NCI-H2081 treated with DMSO at 0.1 percent for 48 hours (cell line): ENCODE measurements at regions not wholly inside any gene's neighbourhood (a gene's known extent, or its start where the extent isn't known, plus 50 kb on each side); places are given as distances from the start of the nearest gene placed in this dataset.
"Not testable (repeated sequence)": the region's sequence is repeated elsewhere in the genome, so short reads cannot be mapped to it uniquely, and the experiment has no call there.

ENCODE experiments used
- DNase-seq: peaks from one replicate; lab custom pipeline; 2025; lab: John Stamatoyannopoulos, UW

DNA sequence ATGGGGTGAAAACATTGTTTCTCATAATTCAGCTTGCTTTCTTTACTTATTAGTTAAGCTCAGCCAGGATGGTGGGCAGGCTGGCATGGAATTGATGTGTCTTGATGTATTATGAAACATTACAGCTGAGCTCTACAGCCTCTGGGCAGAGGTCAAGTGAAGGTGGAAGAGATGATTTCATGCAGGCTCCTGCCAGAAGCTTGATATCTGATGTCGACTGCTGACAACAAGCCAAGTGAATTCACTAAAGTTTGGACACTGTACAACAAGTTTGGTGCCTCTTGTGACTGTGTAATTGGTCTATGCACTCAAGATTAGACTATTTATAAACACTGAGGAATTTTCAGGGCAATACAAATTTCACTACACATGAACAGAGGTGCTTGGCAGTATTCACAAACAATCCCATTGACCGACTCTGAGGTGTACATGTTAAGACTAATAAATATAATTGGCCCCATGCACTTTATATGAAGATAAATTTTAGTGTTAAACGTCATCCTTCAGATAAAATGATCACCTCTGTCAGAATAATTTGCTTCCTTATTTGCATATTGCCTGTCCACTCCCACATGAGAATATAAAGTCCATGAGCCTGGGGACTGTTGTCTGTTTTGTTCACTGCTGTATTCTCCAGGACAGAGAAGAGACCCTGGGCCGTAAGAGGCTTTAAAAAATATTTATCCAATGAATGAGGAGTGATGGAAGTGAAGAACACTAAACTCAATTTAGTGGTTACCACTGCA is 612.2 kb downstream of the IQCM start:
- no peak for DNase-seq

DNA sequence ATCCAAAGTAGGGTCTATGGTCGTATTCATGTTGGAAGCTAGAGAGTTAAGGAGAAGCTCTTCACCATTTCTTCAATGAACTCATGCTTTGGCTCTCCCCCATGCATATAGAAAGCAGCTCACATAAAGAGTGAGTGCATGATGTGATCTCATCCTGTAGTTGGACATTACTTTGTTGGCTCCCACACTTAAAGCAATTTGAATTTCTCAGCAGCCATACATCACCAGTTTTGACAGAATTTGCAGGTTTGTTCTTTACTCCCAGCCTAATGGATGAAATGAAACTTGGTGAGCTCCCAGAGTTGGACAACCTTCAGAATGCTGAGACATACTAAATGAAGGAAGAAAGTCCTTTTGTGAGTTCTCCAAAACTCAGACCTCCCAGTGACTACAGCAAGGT is 613.5 kb downstream of the IQCM start:
- no peak for DNase-seq

DNA sequence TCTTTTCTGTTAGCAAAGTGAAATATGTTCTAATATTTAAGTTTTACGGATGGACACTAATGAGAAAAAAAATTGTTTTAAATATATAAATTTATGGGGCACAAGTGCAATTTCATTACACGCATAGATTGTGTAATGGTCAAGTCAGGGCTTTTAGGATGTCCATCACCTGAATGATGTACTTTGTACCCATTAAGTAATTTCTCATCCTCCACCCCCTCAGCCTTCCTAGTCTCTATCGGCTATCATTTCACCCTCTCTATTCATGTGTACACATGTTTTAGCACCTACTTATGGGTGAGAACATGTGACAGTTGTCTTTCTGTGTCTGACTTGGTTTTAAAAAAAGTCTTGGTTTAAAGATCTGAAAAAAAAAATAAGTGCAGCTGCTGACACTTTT is 616.0 kb downstream of the IQCM start:
- DNase-seq: no peak

DNA sequence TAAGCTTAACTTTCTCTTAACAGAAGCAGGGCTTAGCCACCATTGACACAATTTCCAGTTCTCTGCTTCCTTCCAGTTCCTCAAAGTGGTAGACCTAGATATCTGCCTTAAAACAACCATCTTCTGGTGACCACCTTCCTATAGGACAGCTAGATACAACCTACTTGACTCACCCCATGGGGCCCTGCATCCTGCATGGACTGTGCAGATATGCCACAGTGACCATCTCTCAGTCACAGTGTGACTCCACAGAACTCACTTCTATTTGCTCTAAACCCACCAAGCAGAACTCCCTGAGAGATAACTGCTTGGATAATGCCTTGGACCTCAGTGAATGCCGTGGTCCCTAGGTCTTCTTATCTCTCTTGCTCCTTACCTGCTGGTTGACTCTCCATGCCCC is 621.6 kb downstream of the IQCM start:
- no peak for DNase-seq

DNA sequence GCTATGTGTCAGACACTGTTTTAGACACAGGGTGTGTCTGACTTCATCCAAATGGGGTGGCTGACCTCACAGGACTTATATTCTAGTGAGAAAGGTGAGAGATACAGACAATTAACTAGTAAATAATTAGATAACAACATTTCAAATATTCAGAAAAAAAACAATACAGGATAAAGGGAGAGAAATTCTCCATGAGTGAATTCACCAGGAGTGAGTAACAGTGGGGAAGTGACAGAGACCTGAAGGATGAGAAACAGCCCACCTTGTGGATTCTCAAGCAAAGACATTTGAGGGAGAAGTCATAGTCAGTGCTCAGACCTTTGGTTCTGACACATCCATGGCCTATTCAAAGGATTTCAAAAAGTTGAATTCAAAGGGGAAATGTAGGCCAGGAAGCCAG is 627.9 kb downstream of the IQCM start:
- no peak for DNase-seq

DNA sequence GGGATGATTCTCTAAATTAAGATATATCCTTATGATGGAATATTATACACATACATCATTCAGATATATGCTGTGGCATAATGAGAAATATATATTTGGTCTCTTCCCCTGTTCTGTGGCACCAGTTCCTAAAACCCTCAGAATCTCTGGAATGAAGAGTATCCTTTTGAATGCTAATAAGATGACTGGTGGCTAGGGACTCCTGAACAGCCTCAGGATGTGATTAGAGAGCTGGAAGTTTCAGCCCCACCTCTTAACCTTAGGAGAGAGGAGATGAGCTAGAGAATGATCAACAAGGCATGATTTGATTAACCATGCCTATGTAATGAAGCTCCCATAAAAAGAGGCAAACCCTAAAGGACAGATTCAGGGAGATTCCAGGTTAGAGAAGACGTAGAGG is 632.0 kb downstream of the IQCM start:
- no peak for DNase-seq

DNA sequence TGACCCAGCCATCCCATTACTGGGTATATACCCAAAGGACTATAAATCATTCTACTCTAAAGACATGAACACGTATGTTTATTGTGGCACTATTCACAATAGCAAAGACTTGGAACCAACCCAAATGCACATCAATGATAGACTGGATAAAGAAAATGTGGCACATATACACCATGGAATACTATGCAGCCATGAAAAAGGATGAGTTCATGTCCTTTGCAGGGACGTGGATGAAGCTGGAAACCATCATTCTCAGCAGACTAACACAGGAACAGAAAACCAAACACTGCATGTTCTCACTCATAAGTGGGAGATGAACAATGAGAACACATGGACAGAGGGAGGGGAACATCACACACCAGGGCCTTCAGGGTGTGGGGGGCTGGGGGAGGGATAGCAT is 634.2 kb downstream of the IQCM start:
- DNase-seq: not testable (repeated sequence)

DNA sequence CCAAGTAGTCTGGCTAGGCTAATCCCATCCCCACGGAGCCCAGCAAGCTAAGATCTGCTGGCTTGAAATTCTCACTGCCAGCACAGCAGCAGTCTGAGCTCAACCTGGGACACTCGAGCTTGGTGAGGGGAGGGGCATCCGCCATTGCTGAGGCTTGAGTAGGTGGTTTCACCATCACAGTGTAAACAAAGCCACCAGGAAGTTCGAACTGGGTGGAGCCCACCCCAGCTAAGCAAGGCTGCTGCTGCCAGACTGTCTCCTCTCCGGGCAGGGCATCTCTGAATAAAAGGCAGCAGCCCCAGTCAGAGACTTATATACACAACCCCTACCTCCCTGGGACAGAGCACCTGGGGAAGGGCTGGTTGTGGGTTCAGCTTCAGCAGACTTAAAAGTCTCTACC is 639.6 kb downstream of the IQCM start:
- DNase-seq: no peak

DNA sequence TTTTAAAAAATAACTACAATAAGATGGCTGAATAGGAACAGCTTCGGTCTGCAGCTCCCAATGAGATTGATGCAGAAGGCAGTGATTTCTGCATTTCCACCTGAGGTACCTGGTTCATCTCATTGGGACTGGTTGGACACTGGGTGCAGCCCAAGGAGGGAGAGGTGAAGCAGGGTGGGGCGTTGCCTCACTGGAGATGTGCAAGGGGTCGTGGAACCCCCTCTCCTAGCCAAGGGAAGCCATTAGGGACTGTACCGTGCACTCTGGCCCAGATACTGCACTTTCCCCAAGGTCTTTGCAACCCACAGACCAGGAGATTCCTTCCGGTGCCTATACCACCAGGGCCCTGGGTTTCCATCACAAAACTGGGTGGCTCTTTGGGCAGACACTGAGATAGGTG is 640.1 kb downstream of the IQCM start:
- DNase-seq: no peak

DNA sequence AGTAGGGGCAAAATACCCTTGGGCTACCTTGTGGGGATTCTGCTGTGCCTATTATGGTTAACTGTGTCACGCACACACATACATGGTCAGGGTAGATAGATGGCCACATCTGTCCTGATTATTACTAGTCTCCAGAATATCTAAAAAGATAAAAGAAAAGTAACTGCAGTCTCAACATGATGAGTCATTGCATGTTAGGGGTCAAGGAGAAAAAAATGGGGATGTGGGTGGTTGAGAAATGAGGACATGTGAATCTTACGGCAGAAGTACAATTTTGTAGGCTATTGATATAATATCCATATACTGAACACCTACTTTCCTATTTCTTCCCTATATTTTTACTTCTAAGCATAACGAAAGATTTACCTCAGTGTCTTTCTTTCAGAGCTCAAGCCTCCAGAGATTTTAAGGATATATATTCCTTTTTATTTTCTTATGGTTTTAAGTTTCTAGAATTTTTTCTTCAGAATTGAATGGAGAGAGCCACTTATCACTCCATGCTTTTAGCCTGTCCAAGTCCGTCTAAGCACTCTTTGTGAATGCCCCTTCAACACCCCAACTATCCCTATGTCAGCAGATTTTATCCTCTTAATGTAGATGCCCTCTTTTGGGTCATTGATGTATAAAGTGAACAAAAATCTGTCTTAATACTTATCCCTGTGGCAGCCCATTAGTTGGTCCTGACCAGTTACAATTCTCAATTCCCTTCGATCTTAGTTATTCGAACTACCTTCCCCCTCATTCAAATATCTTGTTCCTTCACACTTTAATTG is 642.2 kb downstream of the IQCM start:
- no peak for DNase-seq

DNA sequence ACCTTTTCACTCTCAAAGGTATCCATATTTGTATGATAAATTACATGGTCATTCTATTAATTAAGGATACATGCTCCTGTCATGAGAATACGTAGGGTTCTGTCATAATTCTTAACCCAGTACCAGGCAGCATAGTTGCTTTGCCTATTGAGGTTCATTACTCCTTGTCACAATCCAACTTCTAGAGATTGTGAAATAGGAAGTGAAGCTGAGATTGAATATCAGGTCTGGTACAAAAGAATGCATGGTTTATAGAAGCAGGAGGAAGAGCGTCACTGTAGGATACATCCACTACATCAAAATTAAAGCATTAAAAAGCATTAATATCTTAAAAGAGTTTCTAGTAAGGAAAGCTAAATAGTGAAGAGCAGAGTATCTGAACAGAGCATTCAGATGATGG is 647.0 kb downstream of the IQCM start:
- no peak for DNase-seq

DNA sequence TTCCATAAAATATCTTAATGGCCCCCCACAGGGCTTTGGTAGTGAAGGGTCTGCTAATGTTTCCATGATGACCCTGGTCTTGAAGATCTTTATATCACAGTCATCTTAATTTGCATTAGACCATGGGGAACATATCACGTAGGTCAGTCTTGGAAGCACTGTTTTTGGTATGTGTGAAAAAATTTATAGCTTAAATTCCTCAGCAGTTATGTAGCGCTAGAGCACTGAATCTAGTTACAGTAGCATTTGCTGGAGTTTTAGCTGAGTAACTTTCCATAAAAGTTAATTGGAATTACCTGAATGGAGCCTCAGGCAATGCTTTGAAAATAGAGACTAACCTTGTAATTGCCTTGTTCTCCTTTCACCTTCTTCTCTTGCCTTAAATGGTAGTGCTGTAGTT is 648.8 kb downstream of the IQCM start:
- DNase-seq: no peak

DNA sequence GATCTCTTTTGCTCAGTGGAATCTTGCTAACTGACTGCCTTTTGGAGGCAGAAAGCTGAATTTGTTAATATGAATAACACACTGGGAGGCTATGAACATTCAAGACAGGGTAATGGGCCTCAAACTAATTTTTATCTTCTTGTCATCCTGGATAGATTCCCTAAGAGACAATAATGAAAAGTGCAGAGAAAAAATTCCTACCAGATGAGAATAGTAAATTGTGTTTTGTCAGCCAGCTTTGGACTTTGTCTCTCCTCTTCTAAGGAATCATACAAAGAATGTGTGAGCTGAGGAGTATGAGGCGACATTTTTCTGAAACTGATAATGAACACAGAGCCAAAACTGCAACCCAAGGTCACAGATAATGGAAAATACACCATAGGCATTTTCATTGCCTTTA is 649.3 kb downstream of the IQCM start:
- DNase-seq: no peak

DNA sequence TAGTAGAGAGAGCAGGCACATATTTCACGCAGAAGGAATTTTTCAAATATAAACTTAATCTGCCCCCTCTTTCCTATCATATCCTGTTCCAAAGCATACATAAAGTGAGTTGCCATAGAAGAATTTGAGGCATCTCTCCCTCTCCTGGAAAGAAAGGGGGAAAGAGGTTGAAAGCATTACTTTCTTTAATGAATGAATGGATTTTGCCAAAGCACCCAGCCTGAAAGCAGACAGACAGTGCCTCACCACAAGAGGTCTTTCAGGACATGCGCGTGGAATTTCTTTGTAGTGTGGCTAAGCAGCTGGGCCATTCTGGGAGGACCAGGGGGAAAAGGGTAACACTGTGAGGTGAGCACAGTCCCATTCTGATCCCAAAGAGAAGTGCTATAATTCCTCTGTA is 651.4 kb downstream of the IQCM start:
- DNase-seq: no peak

DNA sequence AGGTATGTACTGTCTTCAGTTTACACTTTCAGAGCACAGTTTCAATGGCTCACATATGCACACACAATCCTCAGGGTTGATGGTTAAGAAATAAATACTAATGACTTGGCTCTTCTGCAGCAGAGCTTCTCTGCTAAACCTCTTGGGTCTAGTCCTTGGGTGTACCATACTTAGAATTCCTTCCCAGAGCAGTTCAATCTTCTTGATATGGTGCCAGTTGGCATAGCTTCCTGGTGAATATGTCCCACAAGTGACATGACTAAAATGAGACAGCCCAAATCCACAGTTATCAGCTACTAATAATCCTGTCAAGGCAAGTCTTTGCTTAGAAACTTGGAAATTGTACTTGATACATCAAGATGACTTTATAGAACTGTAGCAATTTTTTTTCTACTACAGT is 654.4 kb downstream of the IQCM start:
- DNase-seq: no peak

DNA sequence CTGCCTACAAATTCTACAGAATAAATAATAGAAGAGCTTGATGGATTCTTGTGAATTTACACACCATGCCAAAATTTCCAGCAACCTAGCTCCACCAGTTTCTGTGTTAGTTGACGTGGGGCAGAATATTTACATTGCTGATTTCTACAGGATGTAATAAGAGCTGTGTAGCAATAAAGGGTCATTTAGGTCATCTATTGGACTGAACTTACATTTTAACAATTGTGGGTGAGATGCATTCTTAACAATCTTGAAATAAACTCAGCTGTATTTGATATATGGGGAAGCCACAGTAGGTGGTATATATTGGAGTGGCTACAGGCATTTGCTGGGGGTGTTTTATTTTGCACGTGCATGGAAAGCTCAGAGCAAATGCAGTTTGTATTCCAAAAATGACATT is 655.3 kb downstream of the IQCM start:
- no peak for DNase-seq

DNA sequence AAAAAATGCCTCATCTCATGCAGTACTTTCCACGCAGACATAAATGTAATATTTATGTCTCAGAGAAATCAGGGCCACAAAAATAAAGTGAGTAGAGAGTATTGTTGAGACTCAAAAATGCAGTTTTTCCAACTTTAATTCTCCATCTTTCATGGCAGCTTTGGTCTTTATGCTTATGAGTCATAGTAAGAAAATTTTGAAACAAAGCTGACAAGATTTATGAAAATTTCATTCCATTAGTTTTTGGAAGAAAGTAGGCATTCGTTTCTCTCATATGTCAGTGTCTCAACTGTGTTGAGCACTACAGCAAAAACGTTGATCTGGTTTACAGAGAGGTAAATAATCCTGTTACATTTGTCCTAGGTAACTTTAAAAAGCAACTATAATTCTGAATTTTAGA is 656.8 kb downstream of the IQCM start:
- no peak for DNase-seq

DNA sequence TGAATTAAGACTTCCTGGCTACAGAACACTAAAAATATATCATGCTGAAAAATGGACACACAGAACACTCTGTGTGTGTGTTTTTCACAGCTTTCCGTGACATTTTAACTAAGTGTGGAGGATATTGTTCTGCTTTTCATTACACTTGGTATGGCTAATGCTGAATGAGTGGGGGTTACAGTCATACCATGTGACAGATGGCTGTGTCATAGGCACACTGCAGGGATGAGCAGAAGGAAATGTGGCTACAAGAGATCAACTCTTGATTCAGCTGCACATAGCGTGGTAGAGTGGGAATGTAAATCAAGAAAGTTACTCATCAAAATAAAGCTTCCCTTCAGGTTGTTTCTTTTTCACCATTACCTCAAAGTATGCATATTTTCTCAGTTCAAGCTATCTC is 669.8 kb downstream of the IQCM start:
- no peak for DNase-seq

DNA sequence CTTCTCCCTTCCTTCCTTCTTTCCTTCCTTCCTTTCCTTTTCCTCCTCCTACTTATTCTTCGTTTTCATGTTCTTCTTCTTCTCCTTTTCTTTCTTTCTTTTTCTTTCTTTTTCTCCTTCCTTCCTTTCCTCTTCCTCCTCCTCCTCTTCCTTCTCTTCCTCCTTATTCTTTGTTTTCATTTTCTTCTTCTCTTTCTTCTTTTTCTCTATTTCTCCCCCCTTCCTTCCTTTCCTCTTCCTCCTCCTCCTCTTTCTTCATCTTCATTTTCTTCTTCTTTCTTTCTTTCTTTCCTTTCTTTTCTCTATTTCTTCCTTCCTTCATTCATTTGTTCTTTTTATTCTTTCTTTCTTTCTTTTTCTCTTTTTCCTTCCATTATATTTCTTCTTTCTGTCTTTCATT is 671.6 kb downstream of the IQCM start:
- no peak for DNase-seq

DNA sequence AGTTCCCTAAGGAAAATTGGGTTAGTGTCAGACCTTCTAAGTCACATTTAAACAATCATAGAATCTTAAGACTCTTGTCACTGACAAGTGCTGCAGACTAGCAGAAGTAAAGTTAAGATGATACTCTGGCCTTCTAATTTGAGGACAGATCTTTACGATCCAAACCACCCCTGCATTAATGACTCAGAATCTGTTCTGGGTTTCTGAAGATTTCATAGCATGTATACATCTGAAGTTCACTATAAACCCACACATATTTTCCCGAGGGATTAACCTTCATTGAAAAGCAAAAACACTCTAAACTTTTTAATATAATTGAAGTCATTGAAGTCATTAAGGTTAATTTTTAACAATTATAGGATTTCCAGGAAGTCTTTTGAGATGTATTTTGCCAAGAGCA is 674.3 kb downstream of the IQCM start:
- no peak for DNase-seq

DNA sequence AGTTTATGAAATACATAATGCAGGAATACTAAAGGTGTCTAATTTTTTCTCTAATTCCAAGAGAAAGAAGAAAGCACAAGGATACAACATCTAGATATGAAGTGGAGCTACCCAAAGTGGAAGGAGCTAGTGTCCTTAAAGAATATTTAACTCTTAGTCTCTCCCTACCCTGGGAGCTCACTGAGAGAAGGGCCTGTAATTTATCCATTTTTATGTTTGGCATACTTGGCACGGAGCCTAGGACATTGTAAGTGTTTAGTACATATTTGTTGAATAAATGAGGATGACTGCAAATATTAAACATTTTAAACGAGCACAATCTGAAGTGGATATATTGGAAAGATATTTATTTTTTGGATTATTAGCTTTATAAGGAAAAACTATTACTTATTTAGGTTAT is 674.8 kb downstream of the IQCM start:
- no peak for DNase-seq

DNA sequence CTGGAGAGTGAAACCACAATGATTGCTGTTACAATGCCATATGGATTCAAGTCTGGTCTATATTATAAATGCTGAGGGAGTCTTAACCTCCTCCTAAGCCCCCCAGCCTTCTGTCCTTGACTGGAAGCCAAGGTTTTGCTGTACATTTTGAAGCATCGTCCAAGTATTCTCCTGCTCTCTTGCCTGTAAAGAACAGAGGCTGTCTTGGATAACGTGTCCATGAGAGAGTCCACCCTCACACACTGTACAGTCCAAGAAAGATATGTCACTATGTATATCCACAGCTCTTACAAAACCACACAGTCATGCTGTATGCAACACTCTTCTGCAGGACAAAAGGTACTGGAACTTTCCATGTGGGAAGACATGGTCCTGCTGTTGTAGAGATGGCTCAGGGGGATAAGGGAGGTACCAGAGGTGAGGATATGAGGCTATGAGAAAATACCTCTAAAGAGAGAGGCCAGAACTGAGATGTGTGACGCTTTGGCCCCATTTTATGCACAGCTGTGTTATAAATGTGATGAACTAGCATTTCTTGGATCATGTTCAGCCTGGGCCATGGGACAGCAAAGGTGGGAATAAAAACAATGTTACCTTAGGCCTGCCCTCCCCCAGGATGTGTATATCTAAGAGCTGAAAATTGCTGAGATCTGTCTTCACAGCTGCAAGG is 678.6 kb downstream of the IQCM start:
- no peak for DNase-seq

DNA sequence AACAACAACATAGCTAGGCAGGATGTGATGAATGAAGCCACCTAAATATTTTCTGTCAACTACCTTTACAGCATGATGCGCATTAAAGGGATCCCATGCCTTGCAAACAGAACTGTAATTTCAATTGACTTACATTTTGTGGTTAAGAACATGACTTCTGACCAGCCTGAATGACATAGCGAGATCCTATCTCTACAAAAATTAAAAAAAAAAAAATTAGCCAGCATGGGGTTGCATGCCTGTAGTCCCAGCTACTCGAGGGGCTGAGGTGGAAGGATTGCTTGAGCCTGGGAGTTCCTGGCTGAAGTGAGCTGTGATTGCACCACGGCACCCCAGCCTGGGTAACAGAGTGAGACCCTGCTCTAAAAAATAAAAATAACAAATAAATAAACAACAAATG is 680.6 kb downstream of the IQCM start:
- DNase-seq: no peak
